Right lobe of liver (tissue), 4 donors: ENCODE measurements at regions not wholly inside any gene's neighbourhood (a gene's known extent, or its start where the extent isn't known, plus 50 kb on each side); places are given as distances from the start of the nearest gene placed in this dataset.

Experiments
- POLR2A ChIP-seq: fragments of 450-650 bp; IDR thresholded peaks from one replicate; pipeline ENCODE4 v1.6.1; 2017; ENCODE audit warnings: antibody characterized with exemption, mild to moderate bottlenecking
- TF ChIP-seq, protein P1 (sequence below), 4 donors: fragments of 200-600 bp in 3 of 4; fragments of 450-650 bp in 1 of 4; IDR thresholded peaks; one replicate each; pipeline versions ENCODE4 v1.5.1 to v1.8.0; 2016 to 2022; ENCODE audit warnings: antibody characterized with exemption in 4 of 4, mild to moderate bottlenecking in 2 of 4
- donor health status: DM: no; HTN: no; CAD: no.
- donor health status: DM: no; HTN: no; CAD: no.
- donor health status: DM: no; HTN: yes; CAD: no.

DNA sequence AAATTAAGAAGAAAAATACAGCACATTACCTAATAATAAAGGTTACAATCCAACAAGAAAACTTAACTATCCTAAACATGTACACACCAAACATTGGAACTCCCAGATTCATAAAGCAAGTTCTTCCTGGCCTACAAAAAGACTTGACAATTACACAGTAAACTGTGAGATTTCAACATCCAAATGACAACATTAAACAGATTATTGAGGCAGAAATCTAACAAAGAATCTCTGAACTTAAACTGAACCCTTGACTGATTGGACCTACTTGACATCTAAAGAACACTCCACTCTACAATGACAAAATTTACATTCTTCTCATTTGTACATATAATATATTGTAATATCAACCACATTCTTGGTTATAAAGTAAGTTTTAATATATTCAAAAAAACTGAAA, 1341.3 kb downstream of the LRFN5 start:
- no peak for TF ChIP-seq POLR2A
- TF ChIP-seq, protein P1, sequence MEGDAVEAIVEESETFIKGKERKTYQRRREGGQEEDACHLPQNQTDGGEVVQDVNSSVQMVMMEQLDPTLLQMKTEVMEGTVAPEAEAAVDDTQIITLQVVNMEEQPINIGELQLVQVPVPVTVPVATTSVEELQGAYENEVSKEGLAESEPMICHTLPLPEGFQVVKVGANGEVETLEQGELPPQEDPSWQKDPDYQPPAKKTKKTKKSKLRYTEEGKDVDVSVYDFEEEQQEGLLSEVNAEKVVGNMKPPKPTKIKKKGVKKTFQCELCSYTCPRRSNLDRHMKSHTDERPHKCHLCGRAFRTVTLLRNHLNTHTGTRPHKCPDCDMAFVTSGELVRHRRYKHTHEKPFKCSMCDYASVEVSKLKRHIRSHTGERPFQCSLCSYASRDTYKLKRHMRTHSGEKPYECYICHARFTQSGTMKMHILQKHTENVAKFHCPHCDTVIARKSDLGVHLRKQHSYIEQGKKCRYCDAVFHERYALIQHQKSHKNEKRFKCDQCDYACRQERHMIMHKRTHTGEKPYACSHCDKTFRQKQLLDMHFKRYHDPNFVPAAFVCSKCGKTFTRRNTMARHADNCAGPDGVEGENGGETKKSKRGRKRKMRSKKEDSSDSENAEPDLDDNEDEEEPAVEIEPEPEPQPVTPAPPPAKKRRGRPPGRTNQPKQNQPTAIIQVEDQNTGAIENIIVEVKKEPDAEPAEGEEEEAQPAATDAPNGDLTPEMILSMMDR (IDR thresholded peaks at IDR 0.05): no peak
